Neural crest cell (in vitro differentiated cells): ENCODE measurements at regions not wholly inside any gene's neighbourhood (a gene's known extent, or its start where the extent isn't known, plus 50 kb on each side); places are given as distances from the start of the nearest gene placed in this dataset.

Experiments used
- DNase-seq: peaks from one replicate; pipeline ENCODE4 v3.0.0; 2021; ENCODE audit warnings: low read depth, mixed read lengths, low spot score
- H3K27ac Mint-ChIP-seq: one replicate; pipeline ENCODE4 v1.8.0; 2021; ENCODE audit warnings: mild to moderate bottlenecking, mixed read lengths; ENCODE audit not compliant: unreplicated experiment
- H3K27me3 Mint-ChIP-seq: 2 replicates; pipeline ENCODE4 v1.8.0; 2021; ENCODE audit warnings: low read depth, mild to moderate bottlenecking, mixed read lengths
- H3K36me3 Mint-ChIP-seq: 2 replicates; pipeline ENCODE4 v1.8.0; 2021; ENCODE audit warnings: low read depth, mild to moderate bottlenecking, mixed read lengths
- H3K4me1 Mint-ChIP-seq: 2 replicates; pipeline ENCODE4 v1.8.0; 2021; ENCODE audit warnings: mixed read lengths
- H3K4me3 Mint-ChIP-seq: one replicate; pipeline ENCODE4 v1.8.0; 2021; ENCODE audit warnings: mild to moderate bottlenecking, mixed read lengths
- H3K9me3 Mint-ChIP-seq: 2 replicates; pipeline ENCODE4 v1.8.0; 2021; ENCODE audit warnings: mixed read lengths
- TF ChIP-seq, protein P1 (sequence below): fragments of 200-600 bp; sonication (generic); conservative IDR thresholded peaks from 2 replicates; pipeline ENCODE4 v1.5.0; 2021; ENCODE audit warnings: antibody characterized with exemption, mild to moderate bottlenecking

DNA sequence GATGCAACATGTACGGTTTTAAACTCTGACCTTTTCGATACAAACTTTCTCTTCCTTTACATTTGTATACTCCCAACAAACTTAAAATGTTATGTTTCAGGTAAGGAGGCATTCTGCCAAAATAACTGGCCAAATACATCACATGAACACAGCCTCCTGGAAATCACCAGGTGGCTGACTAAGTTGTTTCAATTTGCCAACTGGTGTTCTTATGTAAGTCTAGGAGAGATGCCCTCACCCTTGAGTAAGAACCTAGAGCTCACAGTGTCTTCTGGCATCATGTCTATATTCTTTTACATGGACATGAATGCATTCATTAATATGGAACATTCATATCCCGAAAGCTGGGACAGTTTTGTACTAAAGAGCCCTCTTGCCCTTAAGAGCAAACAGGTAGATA is 341.1 kb upstream of the NR2F2 start:
- Mint-ChIP-seq H3K36me3 (no peaks in the 10 kb centered on the region), H3K27me3 (no peaks in the 10 kb centered on the region), H3K4me1 (peaks cover 54% of the 10 kb centered on the region), H3K4me3 (peak overlapping the region; percentile 70), H3K27ac (no peak overlapping the region), H3K9me3 (no peaks in the 10 kb centered on the region)
- TF ChIP-seq, protein P1, sequence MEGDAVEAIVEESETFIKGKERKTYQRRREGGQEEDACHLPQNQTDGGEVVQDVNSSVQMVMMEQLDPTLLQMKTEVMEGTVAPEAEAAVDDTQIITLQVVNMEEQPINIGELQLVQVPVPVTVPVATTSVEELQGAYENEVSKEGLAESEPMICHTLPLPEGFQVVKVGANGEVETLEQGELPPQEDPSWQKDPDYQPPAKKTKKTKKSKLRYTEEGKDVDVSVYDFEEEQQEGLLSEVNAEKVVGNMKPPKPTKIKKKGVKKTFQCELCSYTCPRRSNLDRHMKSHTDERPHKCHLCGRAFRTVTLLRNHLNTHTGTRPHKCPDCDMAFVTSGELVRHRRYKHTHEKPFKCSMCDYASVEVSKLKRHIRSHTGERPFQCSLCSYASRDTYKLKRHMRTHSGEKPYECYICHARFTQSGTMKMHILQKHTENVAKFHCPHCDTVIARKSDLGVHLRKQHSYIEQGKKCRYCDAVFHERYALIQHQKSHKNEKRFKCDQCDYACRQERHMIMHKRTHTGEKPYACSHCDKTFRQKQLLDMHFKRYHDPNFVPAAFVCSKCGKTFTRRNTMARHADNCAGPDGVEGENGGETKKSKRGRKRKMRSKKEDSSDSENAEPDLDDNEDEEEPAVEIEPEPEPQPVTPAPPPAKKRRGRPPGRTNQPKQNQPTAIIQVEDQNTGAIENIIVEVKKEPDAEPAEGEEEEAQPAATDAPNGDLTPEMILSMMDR = no peak
- DNase-seq = no peak

DNA sequence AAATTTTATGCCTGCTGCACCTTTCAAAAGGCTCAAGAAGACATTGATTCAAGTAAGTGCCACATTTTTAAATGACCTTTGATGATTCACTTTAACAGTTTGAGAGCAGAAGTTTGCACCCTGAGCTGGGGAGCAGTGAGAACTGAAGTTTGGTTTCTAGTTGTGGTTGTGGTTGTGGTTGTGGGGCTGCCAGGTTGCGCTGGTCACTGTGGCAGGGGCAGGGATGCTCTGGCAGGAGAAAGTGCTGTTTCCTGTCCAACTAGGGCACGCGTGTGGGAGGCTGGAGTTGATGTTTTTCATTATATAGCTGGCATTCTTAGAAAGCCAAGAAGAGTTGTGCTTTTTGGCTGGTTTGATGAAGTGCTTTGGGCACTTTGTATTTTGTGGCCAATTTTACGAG is 339.7 kb upstream of the NR2F2 start:
- Mint-ChIP-seq H3K4me1 (peaks cover 68% of the 10 kb centered on the region), H3K27ac (no peak overlapping the region)
- TF ChIP-seq, protein P1 = no peak

GRCh38 chr15:95994418-95994817 is 336.1 kb upstream of the NR2F2 start:
- H3K27me3 Mint-ChIP-seq = no peaks in the 10 kb centered on the region
- no peaks in the 10 kb centered on the region for H3K9me3 Mint-ChIP-seq
- DNase-seq = no peak
- TF ChIP-seq, protein P1 = no peak
- no peaks in the 10 kb centered on the region for H3K36me3 Mint-ChIP-seq
- no peak overlapping the region for H3K4me3 Mint-ChIP-seq
- no peak overlapping the region for H3K27ac Mint-ChIP-seq
- H3K4me1 Mint-ChIP-seq = peaks cover 60% of the 10 kb centered on the region

More for the DNA sequence above, 339.7 kb upstream of the NR2F2 start:
- Mint-ChIP-seq H3K27me3 (no peaks in the 10 kb centered on the region), H3K4me3 (no peak overlapping the region), H3K36me3 (no peaks in the 10 kb centered on the region), H3K9me3 (no peaks in the 10 kb centered on the region)
- DNase-seq = no peak

DNA sequence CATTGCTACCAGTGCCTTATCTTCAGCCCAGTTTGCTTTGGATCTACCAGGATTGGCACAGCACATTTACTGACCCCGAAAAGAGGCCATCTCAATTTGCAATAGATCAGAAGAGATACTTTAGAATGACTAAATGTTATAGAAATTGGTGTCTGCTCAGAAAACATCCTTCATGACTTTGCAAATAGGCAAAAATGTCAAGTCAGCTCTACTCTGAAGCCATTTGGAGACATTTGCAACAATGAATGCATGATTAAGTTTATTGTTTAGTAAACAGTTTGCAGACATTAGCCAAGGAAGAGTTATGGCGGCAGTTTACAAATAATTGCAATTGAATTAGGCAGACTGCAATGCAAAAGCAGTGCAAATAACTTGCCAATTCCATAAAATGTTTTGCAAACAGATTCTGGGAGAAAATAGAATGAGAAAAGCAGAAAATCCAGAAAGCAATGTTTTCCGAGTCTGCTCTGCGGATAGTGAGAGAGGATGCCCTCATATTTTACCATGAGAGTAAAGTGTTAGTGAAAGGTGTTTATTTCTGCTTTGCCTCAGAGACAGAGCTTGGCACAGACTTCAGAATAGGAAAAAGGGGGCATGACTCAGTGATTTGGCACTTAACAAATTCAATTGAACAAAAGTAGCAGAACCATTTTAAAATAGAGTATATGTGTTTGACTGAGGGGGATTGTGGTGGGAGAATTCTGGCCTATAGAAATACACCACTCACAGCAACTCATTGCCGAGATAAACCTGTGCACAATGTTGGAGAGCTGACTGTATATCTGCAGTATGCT is 334.9 kb upstream of the NR2F2 start:
- Mint-ChIP-seq H3K36me3 (no peaks in the 10 kb centered on the region), H3K27me3 (no peaks in the 10 kb centered on the region), H3K27ac (no peak overlapping the region), H3K9me3 (no peaks in the 10 kb centered on the region), H3K4me3 (no peak overlapping the region), H3K4me1 (peaks cover 49% of the 10 kb centered on the region)
- TF ChIP-seq, protein P1 = no peak
- DNase-seq = no peak

DNA sequence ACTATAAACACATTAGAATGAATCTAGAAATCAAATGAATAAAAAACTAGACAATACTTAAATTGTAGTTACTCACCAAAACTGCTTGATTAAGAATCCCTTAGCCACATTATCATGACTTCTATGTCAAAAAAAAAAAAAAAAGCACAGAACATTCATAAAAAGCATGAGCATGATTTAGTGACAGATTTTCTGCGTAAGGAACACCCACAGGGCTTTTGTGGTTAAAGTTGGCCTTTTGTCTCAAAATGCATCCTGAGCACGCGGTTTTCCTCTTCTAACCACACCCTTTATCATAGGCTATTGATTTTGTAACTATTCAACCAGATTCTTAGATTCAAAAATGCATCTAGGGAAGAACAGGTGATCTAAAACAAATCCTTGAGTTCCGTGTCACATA is 334.0 kb upstream of the NR2F2 start:
- no peak for DNase-seq
- H3K27me3 Mint-ChIP-seq = no peaks in the 10 kb centered on the region
- no peak overlapping the region for H3K4me3 Mint-ChIP-seq
- TF ChIP-seq, protein P1 = no peak
- no peaks in the 10 kb centered on the region for H3K36me3 Mint-ChIP-seq
- H3K9me3 Mint-ChIP-seq = no peaks in the 10 kb centered on the region
- peaks cover 43% of the 10 kb centered on the region for H3K4me1 Mint-ChIP-seq
- no peak overlapping the region for H3K27ac Mint-ChIP-seq
